Activated CD4-positive, alpha-beta T cell treated with anti-CD3 and anti-CD28 coated beads for 48 hours (primary cell): ENCODE measurements at regions not wholly inside any gene's neighbourhood (a gene's known extent, or its start where the extent isn't known, plus 50 kb on each side); places are given as distances from the start of the nearest gene placed in this dataset.
A peak's percentile ranks its signal among the peaks of the same experiment; 100 is the strongest.
"Not testable (repeated sequence)": the region's sequence is repeated elsewhere in the genome, so short reads cannot be mapped to it uniquely, and the experiment has no call there.

Source experiments
- DNase-seq: peaks from one replicate; pipeline ENCODE4 v3.0.0-alpha.2; 2020

- DNase-seq: no peak
These were observed 61.5 kb downstream of the PRDM13 start for GRCh38 chr6:99668036-99668705.

- DNase-seq: no peak
These were observed 83.5 kb downstream of the PRDM13 start for GRCh38 chr6:99689916-99690685.

- DNase-seq: not testable (repeated sequence)
These were observed 95.7 kb downstream of the PRDM13 start for GRCh38 chr6:99702287-99702686.

GRCh38 chr6:99709062-99709461, 102.4 kb downstream of the PRDM13 start:
- DNase-seq: no peak

GRCh38 chr6:99711302-99711701, 104.7 kb downstream of the PRDM13 start:
- DNase-seq: no peak

- no peak for DNase-seq
These were observed 105.3 kb downstream of the PRDM13 start for GRCh38 chr6:99711925-99712324.

- DNase-seq: no peak
These were observed 105.9 kb downstream of the PRDM13 start for GRCh38 chr6:99712519-99712918.

- DNase-seq: not testable (repeated sequence)
These were observed 115.4 kb downstream of the PRDM13 start for GRCh38 chr6:99722043-99722442.

- DNase-seq: not testable (repeated sequence)
These were observed 123.6 kb downstream of the PRDM13 start for GRCh38 chr6:99730237-99730636.

GRCh38 chr6:99736302-99736701, 129.7 kb downstream of the PRDM13 start:
- no peak for DNase-seq

- no peak for DNase-seq
These were observed 132.9 kb downstream of the PRDM13 start for GRCh38 chr6:99739526-99739925.

- no peak for DNase-seq
These were observed 134.5 kb downstream of the PRDM13 start for GRCh38 chr6:99741092-99741491.

- no peak for DNase-seq
These were observed 137.0 kb downstream of the PRDM13 start for GRCh38 chr6:99743647-99744046.

- no peak for DNase-seq
These were observed 139.0 kb downstream of the PRDM13 start for GRCh38 chr6:99745651-99746050.

- peak; percentile 55 for DNase-seq
These were observed 139.7 kb downstream of the PRDM13 start for GRCh38 chr6:99746261-99746895.

- DNase-seq: no peak
These were observed 155.1 kb downstream of the PRDM13 start for GRCh38 chr6:99761711-99762110.

GRCh38 chr6:99768166-99768565, 161.5 kb downstream of the PRDM13 start:
- no peak for DNase-seq

- DNase-seq: no peak
These were observed 173.3 kb downstream of the PRDM13 start for GRCh38 chr6:99779631-99780555.

GRCh38 chr6:99780556-99780885, 173.9 kb downstream of the PRDM13 start:
- DNase-seq: no peak

GRCh38 chr6:99789767-99790166, 183.1 kb downstream of the PRDM13 start:
- no peak for DNase-seq

GRCh38 chr6:99790679-99791078, 184.0 kb downstream of the PRDM13 start:
- DNase-seq: no peak

- no peak for DNase-seq
These were observed 192.2 kb downstream of the MCHR2 start for GRCh38 chr6:99801805-99802204.
